Activated naive CD8-positive, alpha-beta T cell treated with anti-CD3 and anti-CD28 coated beads for 36 hours (primary cell): ENCODE measurements at regions not wholly inside any gene's neighbourhood (a gene's known extent, or its start where the extent isn't known, plus 50 kb on each side); places are given as distances from the start of the nearest gene placed in this dataset.

Experiments used
- DNase-seq: peaks from one replicate; pipeline ENCODE4 v3.0.0; 2021
- H3K27ac Mint-ChIP-seq: one replicate; pipeline ENCODE4 v1.8.0; 2022; ENCODE audit warnings: mild to moderate bottlenecking, moderate library complexity, mixed read lengths
- H3K27me3 Mint-ChIP-seq: one replicate; pipeline ENCODE4 v1.8.0; 2022; ENCODE audit warnings: mild to moderate bottlenecking, mixed read lengths
- H3K36me3 Mint-ChIP-seq: one replicate; pipeline ENCODE4 v1.8.0; 2021; ENCODE audit warnings: mild to moderate bottlenecking, mixed read lengths
- H3K4me1 Mint-ChIP-seq: one replicate; pipeline ENCODE4 v1.8.0; 2021; ENCODE audit warnings: mixed read lengths
- H3K4me3 Mint-ChIP-seq: one replicate; pipeline ENCODE4 v1.8.0; 2022; ENCODE audit warnings: mild to moderate bottlenecking, moderate library complexity, mixed read lengths
- H3K9me3 Mint-ChIP-seq: one replicate; pipeline ENCODE4 v1.8.0; 2022; ENCODE audit warnings: mixed read lengths

DNA sequence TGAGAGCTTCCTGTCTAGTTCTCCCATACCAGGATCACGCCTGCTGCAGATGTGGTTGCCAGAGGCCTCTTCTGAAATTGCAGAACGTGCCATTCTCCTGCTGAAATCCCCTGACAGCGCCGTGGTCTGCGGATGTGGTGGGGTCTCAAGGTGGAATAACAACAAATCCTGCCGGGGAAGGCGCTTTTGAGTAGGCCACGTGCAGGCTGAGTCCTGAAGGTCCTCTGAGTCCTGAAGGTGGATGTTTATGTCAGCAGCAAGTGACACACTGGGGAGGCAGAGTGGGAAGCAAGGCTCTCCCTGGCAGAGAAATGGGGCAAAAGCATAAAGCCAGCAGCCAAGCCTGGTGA is 241.4 kb downstream of the MYCN start:
- peaks cover 11% of the 10 kb centered on the region for H3K27me3 Mint-ChIP-seq
- H3K9me3 Mint-ChIP-seq = no peaks in the 10 kb centered on the region
- H3K4me3 Mint-ChIP-seq = no peak overlapping the region
- no peaks in the 10 kb centered on the region for H3K36me3 Mint-ChIP-seq
- DNase-seq = no peak
- no peak overlapping the region for H3K27ac Mint-ChIP-seq
- H3K4me1 Mint-ChIP-seq = no peaks in the 10 kb centered on the region

DNA sequence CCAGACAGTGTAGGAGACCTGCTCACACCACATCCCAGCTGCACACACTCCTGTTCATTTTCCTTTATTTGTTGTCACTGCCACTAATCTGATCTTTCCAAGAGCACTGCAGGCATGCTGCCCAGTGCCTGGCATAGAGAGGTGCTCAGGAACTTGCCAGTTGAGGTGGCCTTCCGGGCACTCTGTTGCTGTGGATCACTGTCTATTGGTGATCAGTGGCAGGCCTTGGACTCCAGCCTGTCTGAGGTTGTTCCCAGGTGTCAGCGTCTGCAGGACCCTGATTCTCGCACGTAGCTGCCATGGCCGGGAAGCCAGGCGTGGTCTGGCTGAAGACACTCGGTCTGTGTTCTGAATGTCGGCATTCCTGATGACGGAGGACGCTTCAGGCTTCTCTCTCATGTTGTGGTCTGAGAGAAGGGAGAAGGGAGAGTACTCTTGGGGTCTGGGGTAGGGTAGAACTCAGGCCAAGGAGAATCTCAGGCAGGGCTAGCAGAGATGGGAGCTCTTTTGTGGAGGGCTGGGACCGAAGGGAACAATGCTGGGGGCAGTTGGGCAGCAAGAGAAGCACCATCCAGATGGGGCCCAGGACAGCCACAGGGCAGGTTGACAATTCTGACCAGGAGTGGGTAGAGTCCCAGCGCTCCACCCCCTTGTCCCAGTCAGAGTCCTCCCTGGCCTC is 240.9 kb downstream of the MYCN start:
- H3K36me3 Mint-ChIP-seq = no peaks in the 10 kb centered on the region
- H3K4me3 Mint-ChIP-seq = no peak overlapping the region
- H3K27me3 Mint-ChIP-seq = peaks cover 11% of the 10 kb centered on the region
- no peak overlapping the region for H3K27ac Mint-ChIP-seq
- DNase-seq = no peak
- H3K4me1 Mint-ChIP-seq = no peaks in the 10 kb centered on the region
- no peaks in the 10 kb centered on the region for H3K9me3 Mint-ChIP-seq

DNA sequence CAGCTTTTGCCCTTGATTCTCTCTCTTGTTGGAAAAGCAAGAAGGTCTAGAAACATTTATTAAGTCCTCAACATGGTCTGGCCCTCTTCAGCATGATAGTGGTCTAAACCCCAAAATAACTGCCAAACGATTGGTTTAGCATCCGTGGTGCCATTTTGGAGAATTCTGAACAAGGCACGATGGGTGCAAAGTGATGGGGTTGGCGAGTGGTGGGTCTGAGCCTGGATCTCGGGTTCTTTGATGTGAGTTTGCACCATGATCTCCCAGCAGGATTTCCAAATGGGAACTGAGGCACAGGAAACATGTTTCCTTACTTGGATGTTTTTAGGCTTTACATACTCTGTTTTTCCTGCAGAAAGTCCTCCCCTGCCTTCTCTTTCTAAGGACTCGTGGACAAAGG is 240.3 kb downstream of the MYCN start:
- DNase-seq = no peak
- Mint-ChIP-seq H3K27ac (no peak overlapping the region), H3K4me3 (no peak overlapping the region), H3K9me3 (no peaks in the 10 kb centered on the region), H3K4me1 (no peaks in the 10 kb centered on the region), H3K27me3 (peaks cover 11% of the 10 kb centered on the region), H3K36me3 (no peaks in the 10 kb centered on the region)

DNA sequence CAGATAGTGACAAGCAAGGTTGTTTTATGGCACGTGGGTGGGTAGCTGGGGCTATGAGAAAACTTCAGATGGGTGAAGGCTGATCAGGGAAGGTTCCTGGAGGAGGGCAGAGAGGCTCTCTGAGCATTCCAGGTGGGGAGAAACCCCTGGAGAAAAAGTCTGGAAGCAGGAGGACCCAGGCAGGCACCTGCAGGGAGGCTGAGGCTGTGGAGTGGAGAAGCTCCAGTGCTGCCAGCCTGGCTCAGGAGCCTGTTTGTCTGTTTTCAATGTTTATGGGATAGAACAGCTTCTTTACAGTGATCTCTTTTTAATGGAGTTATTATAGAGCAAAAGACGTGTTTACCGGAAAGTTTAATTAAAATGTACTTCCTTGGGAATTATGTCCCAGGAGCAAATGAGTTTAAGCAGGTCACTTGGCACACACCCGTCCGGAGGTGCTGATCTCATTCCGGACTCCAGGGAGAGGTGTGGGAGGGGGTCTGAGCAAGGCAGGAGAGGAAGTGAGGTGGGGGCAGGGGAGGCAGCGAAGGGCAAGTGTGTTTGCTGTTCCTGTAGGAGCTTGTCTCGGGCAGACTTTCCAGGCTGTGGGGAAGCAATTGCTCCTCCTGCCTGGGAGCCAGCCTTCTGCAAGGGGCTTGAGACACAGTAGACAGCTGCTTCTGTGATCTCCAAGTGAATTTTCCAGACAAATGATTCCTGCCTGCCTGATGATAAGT is 239.5 kb downstream of the MYCN start:
- no peaks in the 10 kb centered on the region for H3K36me3 Mint-ChIP-seq
- H3K4me3 Mint-ChIP-seq = no peak overlapping the region
- no peak overlapping the region for H3K27ac Mint-ChIP-seq
- H3K9me3 Mint-ChIP-seq = no peaks in the 10 kb centered on the region
- H3K27me3 Mint-ChIP-seq = peaks cover 11% of the 10 kb centered on the region
- no peak for DNase-seq
- no peaks in the 10 kb centered on the region for H3K4me1 Mint-ChIP-seq

DNA sequence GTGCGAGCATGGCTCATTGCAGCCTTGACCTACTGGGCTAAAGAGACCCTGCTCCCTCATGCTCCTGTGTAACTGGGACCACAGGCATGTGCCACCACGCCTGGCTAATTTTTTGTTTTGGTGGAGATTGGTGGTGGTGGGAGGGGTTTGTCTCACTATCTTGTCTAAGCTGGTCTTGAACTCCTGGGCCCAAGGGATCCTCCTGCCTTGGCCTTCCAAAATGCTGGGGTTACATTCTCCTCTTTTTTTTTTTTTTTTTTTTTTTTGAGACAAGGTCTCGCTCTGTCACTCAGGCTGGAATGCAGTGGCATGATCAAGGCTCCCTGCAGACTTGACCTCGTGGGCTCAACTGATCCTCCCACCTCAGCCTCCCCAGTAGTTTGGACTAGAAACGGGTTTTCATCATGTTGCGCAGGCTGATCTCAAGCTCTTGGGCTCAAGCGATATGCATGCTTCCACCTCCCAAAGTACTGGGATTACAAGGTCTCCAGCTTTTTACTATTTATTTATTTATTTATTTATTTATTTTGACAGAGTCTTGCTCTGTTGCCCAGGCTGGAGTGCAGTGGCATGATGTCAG is 238.3 kb downstream of the MYCN start:
- no peaks in the 10 kb centered on the region for H3K4me1 Mint-ChIP-seq
- no peaks in the 10 kb centered on the region for H3K9me3 Mint-ChIP-seq
- no peaks in the 10 kb centered on the region for H3K36me3 Mint-ChIP-seq

DNA sequence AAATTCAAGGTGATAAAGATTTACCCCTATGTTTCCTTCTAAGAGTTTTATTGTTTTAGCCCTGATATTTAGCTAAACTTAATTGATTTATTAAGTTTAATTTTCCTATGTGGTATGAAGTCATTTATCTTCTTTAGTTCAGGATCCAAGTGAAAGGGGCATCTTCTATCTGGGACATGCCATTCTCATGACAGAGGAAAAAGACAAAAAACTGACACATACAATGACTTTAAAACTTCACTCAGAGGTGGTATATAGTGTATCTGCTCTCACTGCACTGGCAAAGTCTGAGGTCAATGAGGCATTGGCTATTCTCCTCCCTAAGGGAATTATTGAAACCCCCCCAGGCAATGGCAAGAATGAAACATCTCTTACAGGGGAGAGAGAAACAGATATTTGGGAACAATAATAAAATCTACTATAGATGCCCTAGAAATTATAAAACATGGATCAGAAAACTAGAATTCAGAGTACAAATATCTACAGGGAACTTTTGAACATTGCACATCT is 237.4 kb downstream of the MYCN start:
- no peak for DNase-seq
- no peak overlapping the region for H3K27ac Mint-ChIP-seq
- H3K4me3 Mint-ChIP-seq = no peak overlapping the region
- H3K36me3 Mint-ChIP-seq = no peaks in the 10 kb centered on the region
- H3K27me3 Mint-ChIP-seq = peaks cover 6% of the 10 kb centered on the region
- no peaks in the 10 kb centered on the region for H3K4me1 Mint-ChIP-seq
- no peaks in the 10 kb centered on the region for H3K9me3 Mint-ChIP-seq

More for the DNA sequence above, 238.3 kb downstream of the MYCN start:
- DNase-seq = no peak
- peaks cover 11% of the 10 kb centered on the region for H3K27me3 Mint-ChIP-seq
- no peak overlapping the region for H3K27ac Mint-ChIP-seq
- no peak overlapping the region for H3K4me3 Mint-ChIP-seq

DNA sequence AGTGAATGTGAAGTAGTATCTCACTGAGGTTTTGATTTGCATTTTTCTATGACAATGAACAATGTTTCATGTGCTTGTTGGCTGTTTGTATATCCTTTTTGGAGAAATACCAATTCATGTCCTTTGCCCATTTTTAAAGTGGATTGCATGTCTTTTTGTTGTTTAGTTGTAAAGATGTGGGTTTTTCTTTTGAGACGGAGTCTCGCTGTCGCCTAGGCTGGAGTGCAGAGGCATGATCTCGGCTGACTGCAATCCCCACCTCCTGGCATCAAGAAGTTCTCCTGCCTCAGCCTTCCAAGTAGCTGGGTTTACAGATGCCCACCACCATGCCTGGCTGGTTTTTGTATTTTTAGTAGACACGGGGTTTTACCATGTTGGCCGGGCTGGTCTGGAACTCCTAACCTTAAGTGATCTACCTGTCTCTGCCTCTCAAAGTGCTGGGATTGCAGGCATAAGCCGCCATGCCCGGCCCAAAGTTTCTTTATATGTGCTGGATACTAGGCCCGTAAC is 236.7 kb downstream of the MYCN start:
- no peaks in the 10 kb centered on the region for H3K9me3 Mint-ChIP-seq
- H3K4me1 Mint-ChIP-seq = no peaks in the 10 kb centered on the region
- DNase-seq = no peak
- no peak overlapping the region for H3K4me3 Mint-ChIP-seq
- no peaks in the 10 kb centered on the region for H3K36me3 Mint-ChIP-seq
- no peak overlapping the region for H3K27ac Mint-ChIP-seq
- peaks cover 6% of the 10 kb centered on the region for H3K27me3 Mint-ChIP-seq

DNA sequence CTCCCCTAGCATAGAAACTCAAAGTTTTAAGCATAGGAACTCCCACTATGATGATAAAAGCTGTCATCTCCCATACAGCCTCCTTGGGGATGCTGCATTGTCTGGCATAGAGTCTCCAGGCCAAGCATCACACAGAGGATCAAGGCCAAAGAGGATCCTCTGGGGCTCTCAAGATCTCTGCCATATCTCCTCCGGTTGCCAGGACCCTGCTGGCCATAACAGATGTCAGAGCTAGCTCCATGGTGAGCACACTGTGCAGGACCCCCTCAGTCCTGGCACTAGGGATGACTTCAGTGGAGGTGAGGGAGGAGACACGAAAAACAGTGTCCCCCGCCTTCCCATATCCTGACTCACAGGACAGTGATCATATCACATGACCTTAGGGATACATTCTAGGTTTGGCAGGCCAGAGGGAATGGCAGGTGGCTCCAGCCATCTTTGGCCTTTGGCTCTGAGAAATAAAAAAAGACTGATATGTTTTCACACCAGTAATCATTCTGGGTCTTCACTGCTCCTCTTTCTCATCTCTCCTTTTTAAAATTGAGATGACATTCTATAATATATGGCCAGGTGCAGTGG is 235.0 kb downstream of the MYCN start:
- no peak overlapping the region for H3K4me3 Mint-ChIP-seq
- peaks cover 6% of the 10 kb centered on the region for H3K27me3 Mint-ChIP-seq
- H3K4me1 Mint-ChIP-seq = no peaks in the 10 kb centered on the region
- DNase-seq = no peak
- no peaks in the 10 kb centered on the region for H3K9me3 Mint-ChIP-seq
- H3K27ac Mint-ChIP-seq = no peak overlapping the region
- no peaks in the 10 kb centered on the region for H3K36me3 Mint-ChIP-seq

DNA sequence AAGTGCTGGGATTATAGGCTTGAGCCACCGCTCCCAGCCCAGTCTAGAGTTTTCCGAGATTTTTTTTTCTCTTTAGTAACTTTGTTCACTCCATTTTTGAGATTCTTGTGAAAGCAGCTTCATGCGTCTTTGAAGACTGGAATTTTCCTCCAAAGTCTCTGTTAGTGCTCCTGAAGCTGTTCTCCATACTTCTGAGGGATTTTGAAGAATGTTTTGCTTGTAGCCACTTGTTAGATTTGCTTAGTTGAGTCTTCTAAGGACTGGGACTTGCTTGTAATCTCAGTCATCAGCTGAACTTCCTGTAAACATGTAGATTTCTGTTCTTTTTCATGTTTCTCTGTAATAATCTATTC is 234.3 kb downstream of the MYCN start:
- H3K9me3 Mint-ChIP-seq = no peaks in the 10 kb centered on the region
- no peak overlapping the region for H3K4me3 Mint-ChIP-seq
- no peaks in the 10 kb centered on the region for H3K36me3 Mint-ChIP-seq
- DNase-seq = no peak
- no peak overlapping the region for H3K27ac Mint-ChIP-seq
- H3K27me3 Mint-ChIP-seq = peaks cover 3% of the 10 kb centered on the region
- no peaks in the 10 kb centered on the region for H3K4me1 Mint-ChIP-seq

DNA sequence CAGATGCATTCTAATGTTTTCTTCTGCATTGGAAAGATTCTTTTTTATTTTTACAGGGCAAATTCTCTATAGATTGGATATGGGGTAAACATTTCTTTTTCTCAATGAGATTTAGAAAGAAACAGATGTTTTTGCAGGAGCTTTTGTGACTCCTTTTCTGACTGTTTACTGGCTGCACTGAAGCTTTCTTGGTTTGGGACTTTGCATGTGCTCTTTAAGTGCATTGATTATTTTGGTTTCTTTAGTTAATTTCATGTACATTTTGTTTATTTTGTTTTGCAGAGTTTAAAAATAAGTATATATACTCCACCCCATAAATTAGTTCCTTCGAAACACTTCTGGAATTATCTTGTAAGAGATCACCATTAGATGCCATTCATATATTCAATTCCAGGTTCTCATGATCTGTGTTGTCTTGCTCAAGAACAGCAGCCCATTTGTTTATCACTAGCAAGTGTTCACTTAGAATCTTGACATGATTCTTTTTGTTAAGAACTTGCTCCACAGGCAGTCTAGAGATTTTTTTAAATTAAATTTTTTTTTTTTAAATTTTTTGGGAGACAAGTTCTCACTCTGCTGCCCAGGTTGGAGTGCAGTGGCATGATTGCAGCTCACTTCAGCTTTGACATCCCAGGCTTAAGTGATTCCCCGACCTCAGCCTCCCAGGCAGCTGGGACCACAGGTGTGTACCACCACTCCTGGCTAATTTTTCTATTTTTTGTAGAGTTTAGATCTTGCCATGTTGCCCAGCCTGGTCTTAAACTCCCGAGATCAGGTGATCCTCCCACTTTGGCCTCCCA is 233.7 kb downstream of the MYCN start:
- no peak overlapping the region for H3K4me3 Mint-ChIP-seq
- no peak overlapping the region for H3K27ac Mint-ChIP-seq
- H3K36me3 Mint-ChIP-seq = no peaks in the 10 kb centered on the region
- H3K4me1 Mint-ChIP-seq = no peaks in the 10 kb centered on the region
- no peaks in the 10 kb centered on the region for H3K27me3 Mint-ChIP-seq
- DNase-seq = no peak
- H3K9me3 Mint-ChIP-seq = no peaks in the 10 kb centered on the region

DNA sequence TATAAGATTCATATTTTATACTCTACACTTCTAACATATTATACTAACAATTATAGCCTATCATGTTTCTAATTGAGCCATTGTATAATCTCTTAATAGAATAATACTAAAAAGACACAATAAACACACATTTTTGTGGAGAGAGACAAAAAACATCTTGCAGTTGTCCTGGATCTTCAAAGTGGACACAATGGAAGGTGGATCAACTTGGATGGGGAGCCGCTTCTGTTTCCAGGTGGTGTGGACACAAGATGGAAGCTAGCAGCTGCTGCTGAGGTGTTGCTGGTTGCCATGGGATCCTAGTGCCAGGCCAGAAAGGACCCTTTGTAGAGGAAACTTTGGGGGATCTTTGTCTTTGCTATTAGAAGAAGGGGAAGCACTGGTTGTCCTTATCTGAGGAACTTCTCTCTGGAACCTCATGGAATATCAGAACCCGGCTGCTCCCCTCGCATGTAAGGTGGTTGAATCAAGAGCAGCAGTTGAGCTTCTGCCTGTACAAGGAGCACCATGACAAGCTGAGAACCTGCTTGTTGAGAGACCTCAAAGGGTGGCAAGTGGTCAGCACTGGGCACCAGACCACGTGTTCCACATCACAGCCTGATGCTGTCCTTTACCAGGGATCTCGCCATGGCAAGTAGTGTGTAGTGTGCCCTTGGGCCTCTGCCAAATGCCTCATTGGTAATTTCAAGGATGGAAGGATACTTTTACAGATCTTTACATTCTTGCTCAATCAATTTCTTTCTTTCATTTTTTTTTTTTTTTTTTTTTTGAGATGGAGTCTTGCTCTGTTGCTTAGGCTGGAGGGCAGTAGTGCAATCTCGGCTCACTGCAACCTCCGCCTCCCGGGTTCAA is 232.2 kb downstream of the MYCN start:
- no peaks in the 10 kb centered on the region for H3K4me1 Mint-ChIP-seq
- no peak for DNase-seq
- H3K27me3 Mint-ChIP-seq = no peaks in the 10 kb centered on the region
- no peak overlapping the region for H3K4me3 Mint-ChIP-seq
- H3K27ac Mint-ChIP-seq = no peak overlapping the region
- H3K36me3 Mint-ChIP-seq = no peaks in the 10 kb centered on the region
- H3K9me3 Mint-ChIP-seq = no peaks in the 10 kb centered on the region

DNA sequence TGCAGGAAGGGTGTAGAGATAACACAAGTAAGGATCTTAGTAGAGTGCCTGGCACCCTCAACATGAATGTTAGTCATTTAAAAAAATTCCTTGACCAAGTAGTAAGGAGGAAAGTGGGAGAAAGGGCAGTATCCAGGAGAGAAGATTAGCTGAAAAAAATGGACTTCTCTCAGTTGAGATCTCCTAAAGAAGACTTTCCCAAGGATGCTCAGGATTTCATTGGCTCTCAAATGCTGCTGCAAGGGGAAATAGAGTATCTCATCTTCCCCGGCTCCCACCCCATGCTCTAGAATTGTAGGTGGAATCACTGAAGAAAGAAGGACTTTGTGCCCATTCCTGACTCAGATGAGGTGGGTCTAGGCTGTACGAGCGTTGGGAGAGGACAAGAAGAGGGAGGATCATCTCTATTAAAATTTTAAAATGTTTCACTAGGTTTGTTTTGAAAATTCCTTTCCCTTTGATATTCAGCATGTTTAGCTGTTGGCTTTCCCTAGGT is 231.1 kb downstream of the MYCN start:
- H3K9me3 Mint-ChIP-seq = no peaks in the 10 kb centered on the region
- no peaks in the 10 kb centered on the region for H3K36me3 Mint-ChIP-seq
- no peak for DNase-seq
- no peaks in the 10 kb centered on the region for H3K27me3 Mint-ChIP-seq
- H3K4me1 Mint-ChIP-seq = no peaks in the 10 kb centered on the region
- no peak overlapping the region for H3K4me3 Mint-ChIP-seq
- no peak overlapping the region for H3K27ac Mint-ChIP-seq

DNA sequence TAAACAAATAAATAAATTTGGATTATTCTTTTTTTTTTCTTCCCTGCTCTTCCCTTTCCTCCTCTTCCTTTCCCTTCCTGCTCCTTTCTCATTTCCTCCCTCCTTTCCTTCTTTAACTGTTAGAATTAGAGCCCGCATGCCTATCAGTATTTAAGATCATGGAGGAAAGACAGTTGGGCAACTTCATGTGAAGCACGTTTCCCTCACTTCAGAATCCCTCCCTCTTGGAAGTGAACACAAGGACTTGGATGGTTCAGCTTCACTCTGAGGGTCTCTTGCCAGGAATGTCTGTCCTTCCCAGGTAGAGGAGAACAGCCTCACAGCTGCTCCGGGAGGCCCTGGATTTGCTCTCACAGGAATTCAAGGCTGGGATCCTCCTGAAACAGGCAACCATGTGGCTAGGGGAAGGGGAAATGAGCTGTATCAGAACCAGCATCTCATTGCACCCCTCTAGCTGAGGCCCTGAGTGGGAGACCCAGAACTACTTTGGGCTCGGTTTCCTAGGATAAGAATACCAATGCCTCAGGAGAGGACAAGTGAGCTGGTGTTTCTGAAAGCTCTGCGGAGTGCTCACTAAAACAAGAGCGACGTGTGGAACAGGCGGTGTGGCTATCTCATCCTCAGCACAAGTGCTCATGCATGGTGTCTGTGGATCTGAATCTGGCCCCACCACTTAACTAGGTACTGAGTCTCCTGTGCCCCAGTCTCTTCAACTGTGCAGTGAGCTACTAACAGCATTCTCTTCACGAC is 230.5 kb downstream of the MYCN start:
- no peak for DNase-seq
- Mint-ChIP-seq H3K4me3 (no peak overlapping the region), H3K9me3 (no peaks in the 10 kb centered on the region), H3K4me1 (no peaks in the 10 kb centered on the region), H3K27me3 (no peaks in the 10 kb centered on the region), H3K27ac (no peak overlapping the region), H3K36me3 (no peaks in the 10 kb centered on the region)
